ENCODE measurements at regions not wholly inside any gene's neighbourhood (a gene's known extent, or its start where the extent isn't known, plus 50 kb on each side); places are given as distances from the start of the nearest gene placed in this dataset.
"Not testable (repeated sequence)": the region's sequence is repeated elsewhere in the genome, so short reads cannot be mapped to it uniquely, and the experiment has no call there.

DNA sequence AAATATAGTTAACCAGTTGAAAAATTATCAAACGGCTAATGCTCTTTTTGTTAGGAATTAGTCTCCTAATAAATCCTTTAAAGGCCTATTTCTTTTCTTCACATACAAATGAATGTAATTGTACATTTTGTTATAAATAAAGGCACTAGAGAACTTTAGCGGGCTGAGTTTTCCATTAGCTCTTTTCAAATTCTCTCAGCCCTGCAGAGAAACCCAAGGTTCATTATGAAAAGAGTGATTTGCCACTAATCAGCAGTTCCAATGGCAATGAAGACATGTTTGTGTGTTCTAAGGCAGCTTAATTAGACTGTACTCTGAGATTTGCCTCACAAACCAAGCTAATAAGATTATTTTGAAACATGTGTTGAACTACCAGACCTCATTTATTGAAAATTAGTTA is 64.6 kb upstream of the P2RY1 start:
- H3K27me3 Mint-ChIP-seq (ENCODE audit: low read depth) = no peaks in the 10 kb centered on the region
- H3K27ac Mint-ChIP-seq = no peak overlapping the region
- peaks cover 6% of the 10 kb centered on the region for H3K4me1 Mint-ChIP-seq
- peaks cover 14% of the 10 kb centered on the region for H3K9me3 Mint-ChIP-seq
- TF ChIP-seq, protein P1, sequence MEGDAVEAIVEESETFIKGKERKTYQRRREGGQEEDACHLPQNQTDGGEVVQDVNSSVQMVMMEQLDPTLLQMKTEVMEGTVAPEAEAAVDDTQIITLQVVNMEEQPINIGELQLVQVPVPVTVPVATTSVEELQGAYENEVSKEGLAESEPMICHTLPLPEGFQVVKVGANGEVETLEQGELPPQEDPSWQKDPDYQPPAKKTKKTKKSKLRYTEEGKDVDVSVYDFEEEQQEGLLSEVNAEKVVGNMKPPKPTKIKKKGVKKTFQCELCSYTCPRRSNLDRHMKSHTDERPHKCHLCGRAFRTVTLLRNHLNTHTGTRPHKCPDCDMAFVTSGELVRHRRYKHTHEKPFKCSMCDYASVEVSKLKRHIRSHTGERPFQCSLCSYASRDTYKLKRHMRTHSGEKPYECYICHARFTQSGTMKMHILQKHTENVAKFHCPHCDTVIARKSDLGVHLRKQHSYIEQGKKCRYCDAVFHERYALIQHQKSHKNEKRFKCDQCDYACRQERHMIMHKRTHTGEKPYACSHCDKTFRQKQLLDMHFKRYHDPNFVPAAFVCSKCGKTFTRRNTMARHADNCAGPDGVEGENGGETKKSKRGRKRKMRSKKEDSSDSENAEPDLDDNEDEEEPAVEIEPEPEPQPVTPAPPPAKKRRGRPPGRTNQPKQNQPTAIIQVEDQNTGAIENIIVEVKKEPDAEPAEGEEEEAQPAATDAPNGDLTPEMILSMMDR (IDR thresholded peaks at IDR 0.05; ENCODE audit: unreplicated experiment) = no peak
- H3K4me3 Mint-ChIP-seq = no peak overlapping the region
- peaks cover under 1% of the 10 kb centered on the region for H3K36me3 Mint-ChIP-seq
- no peak for DNase-seq (ENCODE audit: low spot score in 2 of 2, unreplicated experiment in 2 of 2)

DNA sequence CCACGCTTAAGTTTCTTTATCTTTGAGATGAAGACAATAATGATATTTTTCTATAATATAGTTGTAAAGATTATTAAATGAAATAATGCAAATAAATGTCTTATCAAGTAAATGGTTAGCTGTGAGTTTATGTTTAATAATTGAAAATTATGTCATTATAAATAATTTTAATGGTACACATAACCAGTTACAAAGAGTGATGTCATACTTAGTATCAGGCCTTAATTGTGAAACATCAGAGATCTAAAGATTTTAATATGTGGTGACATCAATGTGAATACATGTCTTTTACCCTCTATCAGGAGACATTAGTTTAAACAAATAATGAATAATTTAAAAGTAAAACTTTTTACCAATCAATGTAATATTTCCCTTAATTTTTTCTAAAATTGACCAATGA is 63.8 kb upstream of the P2RY1 start:
- Mint-ChIP-seq H3K4me3 (no peak overlapping the region), H3K9me3 (peaks cover 5% of the 10 kb centered on the region), H3K36me3 (no peaks in the 10 kb centered on the region), H3K4me1 (peaks cover 6% of the 10 kb centered on the region), H3K27ac (no peak overlapping the region), H3K27me3 (ENCODE audit: low read depth) (no peaks in the 10 kb centered on the region)
- TF ChIP-seq, protein P1 (IDR thresholded peaks at IDR 0.05; ENCODE audit: unreplicated experiment) = no peak
- DNase-seq (ENCODE audit: low spot score in 2 of 2, unreplicated experiment in 2 of 2) = no peak

DNA sequence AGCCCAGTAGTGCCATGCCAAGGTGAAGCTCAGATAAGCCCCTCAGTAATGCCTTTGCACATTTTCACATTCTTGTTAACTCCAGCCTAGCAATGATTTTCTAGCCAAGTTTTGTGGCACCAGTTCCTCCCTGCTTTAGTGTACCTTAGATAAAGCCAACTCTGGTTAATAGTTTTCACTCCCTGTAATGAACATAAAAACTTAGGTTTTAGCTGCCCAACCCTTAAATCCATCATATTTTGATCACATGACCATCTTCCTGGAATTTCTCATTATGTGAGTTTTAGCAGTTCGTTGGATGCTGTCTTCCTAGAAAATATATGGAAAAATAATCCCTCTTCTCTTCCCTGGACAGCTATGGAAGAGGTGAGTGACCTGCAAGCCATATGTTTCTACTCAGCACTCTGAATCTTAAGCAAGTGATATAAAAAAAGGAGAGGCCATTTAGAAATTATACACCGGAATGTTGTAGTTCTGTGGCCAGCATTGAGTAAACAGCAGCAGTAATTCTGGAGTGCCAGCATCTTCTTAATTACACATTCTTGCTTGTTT is 62.2 kb upstream of the P2RY1 start:
- TF ChIP-seq, protein P1 (IDR thresholded peaks at IDR 0.05; ENCODE audit: unreplicated experiment) = no peak
- Mint-ChIP-seq H3K9me3 (peaks cover 3% of the 10 kb centered on the region), H3K4me3 (no peak overlapping the region), H3K36me3 (no peaks in the 10 kb centered on the region), H3K27ac (peak overlapping the region; percentile 1), H3K4me1 (peaks cover 6% of the 10 kb centered on the region), H3K27me3 (ENCODE audit: low read depth) (no peaks in the 10 kb centered on the region)
- no peak for DNase-seq (ENCODE audit: low spot score in 2 of 2, unreplicated experiment in 2 of 2)

DNA sequence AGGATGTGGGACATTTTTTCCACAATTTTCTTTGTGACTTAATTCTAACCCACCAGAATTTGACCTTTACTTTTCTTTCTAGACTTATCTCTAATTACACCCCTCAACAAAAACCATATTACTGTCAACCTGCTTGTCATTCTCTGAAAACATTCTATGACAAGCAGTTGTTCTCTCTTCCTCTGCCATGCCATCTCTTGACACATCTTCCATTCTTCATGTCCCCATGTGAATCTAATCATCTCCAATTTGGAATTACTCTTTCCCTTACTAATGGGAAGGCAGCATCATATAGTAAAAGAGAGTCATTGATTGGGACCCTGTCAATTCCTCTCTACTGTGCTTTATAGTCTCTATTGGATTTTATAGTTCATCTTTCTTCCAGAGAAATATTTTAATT is 61.3 kb upstream of the P2RY1 start:
- peaks cover 3% of the 10 kb centered on the region for H3K9me3 Mint-ChIP-seq
- H3K36me3 Mint-ChIP-seq = no peaks in the 10 kb centered on the region
- peaks cover 6% of the 10 kb centered on the region for H3K4me1 Mint-ChIP-seq
- no peak overlapping the region for H3K27ac Mint-ChIP-seq
- no peaks in the 10 kb centered on the region for H3K27me3 Mint-ChIP-seq (ENCODE audit: low read depth)
- TF ChIP-seq, protein P1 (IDR thresholded peaks at IDR 0.05; ENCODE audit: unreplicated experiment) = no peak
- no peak for DNase-seq (ENCODE audit: low spot score in 2 of 2, unreplicated experiment in 2 of 2)
- H3K4me3 Mint-ChIP-seq = no peak overlapping the region

DNA sequence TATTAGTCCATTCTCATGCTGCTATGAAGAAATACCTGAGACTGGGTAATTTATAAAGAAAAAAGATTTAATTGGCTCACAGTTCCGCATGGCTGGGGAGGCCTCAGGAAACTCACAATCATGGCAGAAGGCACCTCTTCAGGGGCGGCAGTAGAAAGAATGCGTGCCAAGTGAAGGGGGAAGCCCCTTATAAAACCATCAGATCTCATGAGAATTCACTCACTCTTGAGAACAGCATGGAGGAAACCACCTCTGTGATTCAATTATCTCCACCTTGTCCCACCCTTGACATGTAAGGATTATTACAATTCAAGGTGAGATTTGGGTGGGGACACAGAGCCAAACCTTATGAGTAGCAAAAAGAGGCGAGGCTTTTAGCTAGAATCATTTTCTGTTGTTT is 60.7 kb upstream of the P2RY1 start:
- H3K9me3 Mint-ChIP-seq; H3K4me3 Mint-ChIP-seq; H3K36me3 Mint-ChIP-seq; DNase-seq (ENCODE audit: low spot score in 2 of 2, unreplicated experiment in 2 of 2); H3K4me1 Mint-ChIP-seq; H3K27ac Mint-ChIP-seq; H3K27me3 Mint-ChIP-seq (ENCODE audit: low read depth): not testable (repeated sequence)

DNA sequence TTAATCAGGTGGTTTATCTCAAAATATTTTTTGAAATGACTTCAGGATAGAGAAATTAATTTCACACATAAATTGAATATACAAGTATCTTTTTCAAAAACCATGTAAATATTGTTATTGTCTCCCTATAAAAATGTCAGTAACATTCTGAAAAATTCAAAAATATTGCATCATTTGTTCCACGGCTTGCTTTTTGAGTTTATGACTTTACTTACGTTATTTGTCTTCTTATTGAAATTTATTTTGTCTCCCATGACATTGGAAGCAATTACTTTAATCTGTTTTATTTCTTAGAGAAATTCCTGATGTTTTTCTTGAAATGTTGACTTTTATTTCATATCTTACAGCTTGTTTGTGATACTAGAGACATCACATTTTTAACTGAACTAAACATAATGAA is 56.9 kb upstream of the P2RY1 start:
- TF ChIP-seq, protein P1 (IDR thresholded peaks at IDR 0.05; ENCODE audit: unreplicated experiment) = no peak
- Mint-ChIP-seq H3K4me1 (peaks cover 11% of the 10 kb centered on the region), H3K36me3 (no peaks in the 10 kb centered on the region), H3K4me3 (no peak overlapping the region), H3K27me3 (ENCODE audit: low read depth) (no peaks in the 10 kb centered on the region), H3K27ac (no peak overlapping the region), H3K9me3 (peaks cover 3% of the 10 kb centered on the region)
- DNase-seq (ENCODE audit: low spot score in 2 of 2, unreplicated experiment in 2 of 2) = no peak

Data from mesothelial cell of epicardium (in vitro differentiated cells).